ENCODE measurements at regions not wholly inside any gene's neighbourhood (a gene's known extent, or its start where the extent isn't known, plus 50 kb on each side); places are given as distances from the start of the nearest gene placed in this dataset.
"Not testable (repeated sequence)": the region's sequence is repeated elsewhere in the genome, so short reads cannot be mapped to it uniquely, and the experiment has no call there.

DNA sequence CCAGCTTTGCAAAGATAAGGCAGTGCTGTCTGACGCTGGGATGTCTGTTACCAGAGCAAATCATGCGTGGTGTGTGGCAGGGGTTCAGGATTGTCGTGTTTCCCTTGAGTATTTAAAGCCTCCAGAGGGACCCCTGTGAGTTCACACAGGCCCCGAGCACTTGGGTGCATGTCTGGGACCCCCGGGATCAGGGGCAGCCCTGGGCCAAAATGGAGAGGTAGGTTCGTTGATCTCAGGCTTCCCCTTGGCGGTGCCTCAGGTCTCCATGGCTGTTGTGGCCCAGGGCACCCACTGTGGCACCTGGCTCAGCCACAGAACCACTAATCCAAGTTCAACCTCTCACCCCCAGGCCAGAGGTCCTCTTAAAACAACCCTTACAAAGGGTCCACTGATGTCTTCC lies 523.1 kb upstream of the DPP6 start:
- FAIRE-seq = no peak
- no peak for TF ChIP-seq POLR2AphosphoS5 (IDR thresholded peaks at IDR 0.05; ENCODE audit: low read depth, low read length)
- no peak for TF ChIP-seq TAF1 (IDR thresholded peaks at IDR 0.05; ENCODE audit: borderline replicate concordance, low read depth, low read length)
- TF ChIP-seq POLR2A (IDR thresholded peaks at IDR 0.05; ENCODE audit: low read depth, low read length) = no peak

DNA sequence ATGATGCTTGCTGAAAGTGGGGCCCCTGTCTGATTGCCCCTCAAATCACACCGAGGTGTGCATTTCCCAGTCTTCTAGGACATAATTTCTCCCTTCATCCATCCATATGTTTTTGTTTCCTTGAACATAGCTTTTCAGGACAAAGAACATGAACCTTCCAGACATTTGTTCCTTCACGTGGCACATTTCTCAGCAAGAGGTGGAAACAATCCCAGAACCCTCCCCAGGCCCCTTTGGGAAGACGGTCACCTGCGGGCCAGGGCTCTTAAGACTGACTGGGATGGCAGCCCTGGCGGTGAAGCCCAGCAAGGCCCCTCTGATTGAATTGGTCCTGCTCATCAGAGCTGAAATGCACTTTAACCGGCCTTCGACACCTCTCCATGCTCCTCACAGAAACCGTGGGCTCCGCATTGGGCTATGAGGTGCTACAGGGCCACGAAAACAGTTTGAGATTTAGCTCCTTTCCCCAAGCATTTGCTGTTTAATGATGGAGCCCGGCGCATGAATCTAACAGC lies 522.5 kb upstream of the DPP6 start:
- DNase-seq (ENCODE audit: insufficient read length) (no peak), FAIRE-seq (no peak)
- no peak for TF ChIP-seq POLR2A (IDR thresholded peaks at IDR 0.05; ENCODE audit: low read depth, low read length)
- TF ChIP-seq TAF1 (IDR thresholded peaks at IDR 0.05; ENCODE audit: borderline replicate concordance, low read depth, low read length) = no peak
- no peak for TF ChIP-seq POLR2AphosphoS5 (IDR thresholded peaks at IDR 0.05; ENCODE audit: low read depth, low read length)

More for the DNA sequence above, 523.1 kb upstream of the DPP6 start:
- DNase-seq (ENCODE audit: insufficient read length) = no peak

DNA sequence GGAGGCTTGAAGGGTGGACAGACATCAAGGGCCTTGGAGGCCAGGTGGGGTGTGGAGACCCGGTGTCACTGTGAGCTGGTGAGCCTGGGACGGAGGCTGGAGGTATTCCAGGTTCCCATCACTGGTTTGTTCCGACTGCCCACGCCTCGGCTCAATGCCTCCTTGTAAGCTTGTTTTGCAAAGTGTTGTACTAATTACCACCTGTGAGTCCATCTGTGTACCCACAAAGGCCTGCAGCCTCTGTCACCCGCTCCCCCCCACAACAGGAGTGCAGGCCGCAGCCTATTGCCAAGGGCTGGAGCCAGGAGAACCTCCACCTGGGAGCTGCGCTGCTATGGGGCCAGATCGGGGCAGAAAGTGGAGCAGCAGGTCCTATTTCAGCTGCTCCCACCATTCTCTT lies 521.8 kb upstream of the DPP6 start:
- TF ChIP-seq TAF1 (IDR thresholded peaks at IDR 0.05; ENCODE audit: borderline replicate concordance, low read depth, low read length) = no peak
- FAIRE-seq (no peak), DNase-seq (ENCODE audit: insufficient read length) (no peak)

DNA sequence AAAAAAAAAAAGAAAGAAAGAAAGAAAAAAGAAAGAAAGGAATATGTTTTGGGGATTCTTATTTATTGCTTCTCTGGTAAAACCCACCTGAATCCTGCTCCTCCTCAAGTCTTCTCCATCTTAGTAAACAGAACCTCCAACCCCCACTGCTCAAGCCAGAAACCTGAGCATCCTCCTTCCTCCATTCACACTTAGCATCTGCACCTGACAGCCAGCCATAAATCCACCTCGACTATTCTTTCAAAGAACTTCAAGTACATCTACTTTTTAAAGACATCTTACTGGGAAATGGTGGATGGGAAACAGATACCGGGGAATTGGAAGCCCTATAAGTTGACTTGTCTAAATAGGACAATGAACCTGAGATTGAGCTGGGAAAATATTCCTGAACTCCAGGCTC lies 519.9 kb upstream of the DPP6 start:
- DNase-seq (ENCODE audit: insufficient read length) = no peak
- TF ChIP-seq POLR2A (IDR thresholded peaks at IDR 0.05; ENCODE audit: low read depth, low read length) = no peak
- TF ChIP-seq POLR2AphosphoS5 (IDR thresholded peaks at IDR 0.05; ENCODE audit: low read depth, low read length) = no peak
- no peak for TF ChIP-seq TAF1 (IDR thresholded peaks at IDR 0.05; ENCODE audit: borderline replicate concordance, low read depth, low read length)
- FAIRE-seq = no peak

DNA sequence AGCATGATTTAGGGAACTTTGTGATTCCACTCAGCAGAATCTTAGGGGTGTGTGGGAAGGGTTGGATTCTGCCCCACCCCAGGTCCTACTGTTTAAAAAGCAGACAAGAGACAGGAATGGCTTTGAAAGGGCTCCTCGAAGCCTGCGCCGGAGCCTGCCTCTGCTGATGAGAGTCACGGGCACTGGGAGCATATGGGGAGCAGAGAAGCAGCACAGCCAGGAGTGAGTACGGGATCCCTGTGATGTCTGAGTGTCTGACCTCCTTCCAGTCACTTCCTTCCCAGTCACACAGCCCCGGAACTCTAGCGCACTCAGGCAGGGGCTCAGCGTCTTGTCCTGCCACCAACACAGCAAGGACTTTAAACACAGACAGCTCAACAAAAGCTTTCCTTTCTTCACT lies 514.9 kb upstream of the DPP6 start:
- TF ChIP-seq TAF1 (IDR thresholded peaks at IDR 0.05; ENCODE audit: borderline replicate concordance, low read depth, low read length) (no peak), POLR2AphosphoS5 (IDR thresholded peaks at IDR 0.05; ENCODE audit: low read depth, low read length) (no peak), POLR2A (IDR thresholded peaks at IDR 0.05; ENCODE audit: low read depth, low read length) (no peak)
- FAIRE-seq (no peak), DNase-seq (ENCODE audit: insufficient read length) (no peak)

DNA sequence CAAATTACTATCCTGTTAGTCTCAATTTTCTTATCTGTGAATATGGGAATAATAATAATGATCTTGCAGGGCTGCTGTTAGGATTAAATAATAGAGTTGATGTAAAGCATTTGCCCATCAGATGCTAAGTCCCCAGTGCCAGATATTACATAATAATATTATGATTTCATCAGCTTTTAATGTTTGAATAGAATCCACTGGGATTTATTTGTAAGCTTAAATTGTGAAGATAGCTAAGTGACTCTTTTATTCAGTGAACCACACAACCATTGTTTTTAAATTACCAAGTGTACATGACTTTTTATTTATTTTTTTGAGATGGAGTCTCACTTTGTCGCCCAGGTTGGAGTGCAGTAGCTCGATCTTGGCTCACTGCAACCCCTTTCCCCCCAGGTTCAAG lies 510.3 kb upstream of the DPP6 start:
- FAIRE-seq (no peak), DNase-seq (ENCODE audit: insufficient read length) (no peak)
- TF ChIP-seq POLR2AphosphoS5 (IDR thresholded peaks at IDR 0.05; ENCODE audit: low read depth, low read length) (no peak), TAF1 (IDR thresholded peaks at IDR 0.05; ENCODE audit: borderline replicate concordance, low read depth, low read length) (no peak), POLR2A (IDR thresholded peaks at IDR 0.05; ENCODE audit: low read depth, low read length) (no peak)

DNA sequence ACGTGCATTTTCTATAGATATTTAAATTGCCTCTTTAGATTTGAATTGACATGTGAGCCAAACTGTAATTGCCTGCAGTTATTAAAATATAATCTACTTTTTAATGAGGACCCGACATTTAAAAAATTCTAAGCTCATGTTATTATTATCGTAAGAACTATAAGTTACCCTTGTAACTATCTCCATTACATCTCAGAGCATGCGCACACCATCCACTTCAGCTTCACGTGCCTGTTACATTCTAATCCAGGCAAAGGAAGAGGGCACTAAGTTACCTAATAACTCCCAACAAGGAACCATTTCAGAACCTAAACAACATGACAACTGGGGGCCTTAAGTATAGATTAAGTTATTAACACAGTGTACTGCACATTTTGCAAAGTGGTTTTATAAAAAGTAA lies 509.0 kb upstream of the DPP6 start:
- TF ChIP-seq POLR2AphosphoS5 (IDR thresholded peaks at IDR 0.05; ENCODE audit: low read depth, low read length) = no peak
- DNase-seq (ENCODE audit: insufficient read length) (no peak), FAIRE-seq (no peak)

DNA sequence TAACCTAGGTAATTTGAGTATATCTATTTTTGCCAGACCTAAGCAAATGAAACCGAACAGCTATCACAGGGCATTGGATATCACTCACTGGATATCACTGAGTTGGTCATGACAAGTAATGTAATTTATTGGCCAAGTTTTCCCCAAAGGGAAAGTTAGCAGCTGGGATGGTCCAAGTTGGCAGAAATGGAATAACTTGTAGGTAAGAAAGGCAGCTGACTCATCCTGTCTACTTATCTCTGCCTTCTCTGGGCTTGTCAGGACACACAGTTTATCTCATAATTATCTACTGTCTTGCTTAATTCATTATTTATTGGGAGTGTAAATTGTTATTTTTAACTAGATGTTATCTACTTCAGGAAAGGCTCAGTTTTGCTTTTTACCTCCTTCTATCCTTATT lies 502.0 kb upstream of the DPP6 start:
- no peak for TF ChIP-seq POLR2A (IDR thresholded peaks at IDR 0.05; ENCODE audit: low read depth, low read length)
- TF ChIP-seq TAF1 (IDR thresholded peaks at IDR 0.05; ENCODE audit: borderline replicate concordance, low read depth, low read length) = no peak
- no peak for TF ChIP-seq POLR2AphosphoS5 (IDR thresholded peaks at IDR 0.05; ENCODE audit: low read depth, low read length)
- DNase-seq (ENCODE audit: insufficient read length) (no peak), FAIRE-seq (no peak)

DNA sequence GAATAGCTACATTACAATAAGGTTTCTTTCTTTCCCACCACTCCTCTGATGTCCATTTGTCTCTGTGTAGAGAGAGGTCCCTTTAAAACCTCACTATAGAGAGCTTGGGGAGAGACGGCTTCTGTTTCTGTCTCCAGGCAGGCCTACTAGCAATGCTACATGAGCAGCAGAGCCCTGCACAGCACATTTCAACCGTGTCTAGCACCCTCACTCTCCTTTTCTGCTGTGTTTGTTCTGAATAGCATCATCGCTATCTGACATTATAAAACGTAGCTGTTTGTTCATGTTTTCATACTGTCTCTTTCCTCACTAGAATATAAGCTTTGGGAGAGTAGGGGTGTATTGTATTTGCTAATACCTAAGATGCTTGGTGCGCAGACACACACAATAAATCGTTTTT lies 487.8 kb upstream of the DPP6 start:
- FAIRE-seq (no peak), DNase-seq (ENCODE audit: insufficient read length) (no peak)
- no peak for TF ChIP-seq TAF1 (IDR thresholded peaks at IDR 0.05; ENCODE audit: borderline replicate concordance, low read depth, low read length)
- no peak for TF ChIP-seq POLR2AphosphoS5 (IDR thresholded peaks at IDR 0.05; ENCODE audit: low read depth, low read length)
- no peak for TF ChIP-seq POLR2A (IDR thresholded peaks at IDR 0.05; ENCODE audit: low read depth, low read length)

DNA sequence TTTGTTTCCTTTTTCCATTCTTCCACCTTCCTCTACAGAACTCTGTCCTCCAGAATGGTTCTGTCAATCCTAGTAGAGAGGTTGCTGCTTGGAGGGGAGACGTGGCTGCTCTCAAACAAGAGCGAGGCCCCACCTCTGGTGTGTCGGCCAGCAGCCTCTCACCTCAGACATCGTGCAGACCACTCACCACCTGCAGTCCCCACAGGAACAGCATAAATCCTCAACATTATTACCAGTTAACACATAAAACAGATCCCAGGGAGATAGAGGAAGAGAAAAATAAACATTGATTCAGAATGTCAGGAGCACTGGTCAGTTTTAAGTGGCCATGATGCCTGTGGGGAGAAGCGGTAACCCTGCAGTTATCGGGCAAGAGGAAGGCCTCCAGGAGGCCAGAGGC lies 485.9 kb upstream of the DPP6 start:
- FAIRE-seq = no peak
- no peak for TF ChIP-seq TAF1 (IDR thresholded peaks at IDR 0.05; ENCODE audit: borderline replicate concordance, low read depth, low read length)
- no peak for TF ChIP-seq POLR2A (IDR thresholded peaks at IDR 0.05; ENCODE audit: low read depth, low read length)
- TF ChIP-seq POLR2AphosphoS5 (IDR thresholded peaks at IDR 0.05; ENCODE audit: low read depth, low read length) = no peak
- DNase-seq (ENCODE audit: insufficient read length) = no peak

DNA sequence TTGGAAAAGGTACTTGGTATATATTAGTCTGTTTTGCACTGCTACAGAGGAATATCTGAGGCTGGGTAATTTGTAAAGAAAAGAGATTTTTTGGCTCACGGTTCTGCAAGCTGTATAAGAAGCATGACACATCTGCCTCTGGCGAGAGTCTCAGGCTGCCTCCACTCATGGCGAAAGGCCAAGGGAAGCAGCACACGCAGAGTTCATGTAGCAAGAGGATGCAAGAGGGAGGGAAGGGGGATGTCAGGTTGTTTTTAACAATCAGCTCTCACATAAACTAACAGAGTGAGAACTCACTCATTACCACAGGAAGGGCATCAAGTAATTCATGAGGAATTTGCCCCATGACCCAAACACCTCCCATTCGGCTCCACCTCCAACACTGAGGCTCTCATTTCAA lies 484.8 kb upstream of the DPP6 start:
- DNase-seq (ENCODE audit: insufficient read length) (no peak), FAIRE-seq (no peak)
- no peak for TF ChIP-seq POLR2AphosphoS5 (IDR thresholded peaks at IDR 0.05; ENCODE audit: low read depth, low read length)
- no peak for TF ChIP-seq POLR2A (IDR thresholded peaks at IDR 0.05; ENCODE audit: low read depth, low read length)
- no peak for TF ChIP-seq TAF1 (IDR thresholded peaks at IDR 0.05; ENCODE audit: borderline replicate concordance, low read depth, low read length)

DNA sequence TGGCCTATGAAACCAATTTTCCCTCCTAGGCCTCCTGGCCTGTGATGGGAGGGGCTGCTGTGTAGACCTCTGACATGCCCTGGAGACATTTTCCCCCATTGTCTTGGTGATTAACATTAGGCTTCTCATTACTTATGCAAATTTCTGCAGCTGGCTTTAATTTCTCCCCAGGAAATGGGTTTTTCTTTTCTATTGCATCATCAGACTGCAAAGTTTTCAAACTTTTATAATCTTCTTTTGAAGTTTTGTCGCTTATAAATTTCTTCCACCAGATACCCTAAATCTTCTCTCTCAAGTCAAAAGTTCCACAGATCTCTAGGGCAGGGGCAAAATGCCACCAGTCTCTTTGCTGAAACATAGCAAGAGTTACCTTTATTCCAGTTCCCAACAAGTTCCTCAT lies 482.7 kb upstream of the DPP6 start:
- FAIRE-seq; DNase-seq (ENCODE audit: insufficient read length): not testable (repeated sequence)

DNA sequence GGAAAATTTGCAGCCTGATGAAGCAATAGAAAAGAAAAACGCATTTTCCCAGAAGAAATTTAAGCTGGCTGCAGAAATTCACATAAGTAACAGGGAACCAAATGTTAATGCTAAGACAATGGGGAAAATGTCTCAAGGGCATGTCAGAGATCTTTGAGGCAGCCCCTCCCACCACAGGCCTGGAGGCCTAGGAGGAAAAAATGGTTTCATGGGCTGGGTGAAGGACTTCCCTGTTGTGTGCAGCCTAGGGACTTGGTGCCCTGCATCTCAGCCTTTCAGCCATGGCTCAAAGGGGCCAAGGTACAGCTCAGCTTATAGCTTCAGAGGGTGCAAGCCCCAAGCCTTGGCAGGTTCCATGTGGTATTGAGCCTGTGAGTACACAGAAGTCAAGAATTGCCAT lies 476.1 kb upstream of the DPP6 start:
- TF ChIP-seq TAF1 (IDR thresholded peaks at IDR 0.05; ENCODE audit: borderline replicate concordance, low read depth, low read length) (no peak), POLR2A (IDR thresholded peaks at IDR 0.05; ENCODE audit: low read depth, low read length) (no peak), POLR2AphosphoS5 (IDR thresholded peaks at IDR 0.05; ENCODE audit: low read depth, low read length) (no peak)
- DNase-seq (ENCODE audit: insufficient read length) (no peak), FAIRE-seq (no peak)
